ES-I3 (cell line): ENCODE measurements at regions not wholly inside any gene's neighbourhood (a gene's known extent, or its start where the extent isn't known, plus 50 kb on each side); places are given as distances from the start of the nearest gene placed in this dataset.
"Not testable (repeated sequence)": the region's sequence is repeated elsewhere in the genome, so short reads cannot be mapped to it uniquely, and the experiment has no call there.

Experiments used
- H3K36me3 ChIP-seq: 2 replicates; pipeline ENCODE4 v1.6.1; 2013; ENCODE audit warnings: mild to moderate bottlenecking, low read length, control low read depth, moderate library complexity; ENCODE audit not compliant: insufficient read depth
- H3K4me1 ChIP-seq: 2 replicates; pipeline ENCODE4 v1.6.1; 2013; ENCODE audit warnings: mild to moderate bottlenecking, control low read depth, low read length; ENCODE audit not compliant: insufficient read depth
- H3K9ac ChIP-seq: 2 replicates; pipeline ENCODE4 v1.6.1; 2013; ENCODE audit warnings: low read depth, mild to moderate bottlenecking, low read length, moderate library complexity
- H3K9me3 ChIP-seq: 2 replicates; pipeline ENCODE4 v1.6.1; 2013; ENCODE audit warnings: mild to moderate bottlenecking, low read length, moderate library complexity; ENCODE audit not compliant: control insufficient read depth, insufficient read depth

GRCh38 chr12:91467686-91468085, 285.1 kb upstream of the DCN start:
- Histone ChIP-seq H3K9ac (no peak overlapping the region), H3K4me1 (no peaks in the 10 kb centered on the region), H3K36me3 (no peaks in the 10 kb centered on the region)

GRCh38 chr12:91461061-91461460, 278.4 kb upstream of the DCN start:
- Histone ChIP-seq H3K9ac (no peak overlapping the region), H3K4me1 (no peaks in the 10 kb centered on the region), H3K36me3 (no peaks in the 10 kb centered on the region), H3K9me3 (no peaks in the 10 kb centered on the region)

More at GRCh38 chr12:91467686-91468085, 285.1 kb upstream of the DCN start:
- H3K9me3 ChIP-seq = no peaks in the 10 kb centered on the region

- H3K36me3 ChIP-seq = no peaks in the 10 kb centered on the region
- H3K9ac ChIP-seq = no peak overlapping the region
- H3K9me3 ChIP-seq = no peaks in the 10 kb centered on the region
- H3K4me1 ChIP-seq = no peaks in the 10 kb centered on the region
Observed at GRCh38 chr12:91460469-91460868, 277.9 kb upstream of the DCN start.

- Histone ChIP-seq H3K36me3 (no peaks in the 10 kb centered on the region), H3K9me3 (no peaks in the 10 kb centered on the region), H3K9ac (no peak overlapping the region), H3K4me1 (no peaks in the 10 kb centered on the region)
Observed at GRCh38 chr12:91455321-91455720, 272.7 kb upstream of the DCN start.

GRCh38 chr12:91454179-91454578, 271.6 kb upstream of the DCN start:
- no peak overlapping the region for H3K9ac ChIP-seq
- no peaks in the 10 kb centered on the region for H3K36me3 ChIP-seq
- no peaks in the 10 kb centered on the region for H3K4me1 ChIP-seq
- no peaks in the 10 kb centered on the region for H3K9me3 ChIP-seq

GRCh38 chr12:91452464-91452863, 269.8 kb upstream of the DCN start:
- H3K36me3 ChIP-seq, H3K4me1 ChIP-seq, H3K9me3 ChIP-seq, H3K9ac ChIP-seq: not testable (repeated sequence)

GRCh38 chr12:91441993-91442952, 259.7 kb upstream of the DCN start:
- H3K9me3 ChIP-seq = no peaks in the 10 kb centered on the region
- H3K9ac ChIP-seq = no peak overlapping the region
- H3K4me1 ChIP-seq = peaks cover 3% of the 10 kb centered on the region; the same call in 1 of the 2 replicates
- no peaks in the 10 kb centered on the region for H3K36me3 ChIP-seq

- Histone ChIP-seq H3K9me3 (no peaks in the 10 kb centered on the region), H3K4me1 (peaks cover 3% of the 10 kb centered on the region; the same call in 1 of the 2 replicates), H3K9ac (no peak overlapping the region), H3K36me3 (no peaks in the 10 kb centered on the region)
Observed at GRCh38 chr12:91441246-91441645, 258.6 kb upstream of the DCN start.

- H3K36me3 ChIP-seq = no peaks in the 10 kb centered on the region
- no peak overlapping the region for H3K9ac ChIP-seq
- H3K4me1 ChIP-seq = peaks cover 6% of the 10 kb centered on the region
- H3K9me3 ChIP-seq = no peaks in the 10 kb centered on the region
Observed at GRCh38 chr12:91434081-91434480, 251.5 kb upstream of the DCN start.

- no peaks in the 10 kb centered on the region for H3K36me3 ChIP-seq
- no peaks in the 10 kb centered on the region for H3K9me3 ChIP-seq
- peaks cover 6% of the 10 kb centered on the region for H3K4me1 ChIP-seq
- H3K9ac ChIP-seq = no peak overlapping the region
Observed at GRCh38 chr12:91432755-91433154, 250.1 kb upstream of the DCN start.

GRCh38 chr12:91432089-91432488, 249.5 kb upstream of the DCN start:
- Histone ChIP-seq H3K4me1 (peaks cover 6% of the 10 kb centered on the region), H3K9ac (no peak overlapping the region), H3K36me3 (no peaks in the 10 kb centered on the region), H3K9me3 (no peaks in the 10 kb centered on the region)

GRCh38 chr12:91424506-91424905, 241.9 kb upstream of the DCN start:
- Histone ChIP-seq H3K9me3 (no peaks in the 10 kb centered on the region), H3K36me3 (no peaks in the 10 kb centered on the region), H3K9ac (no peak overlapping the region), H3K4me1 (peaks cover 11% of the 10 kb centered on the region; the same call in 1 of the 2 replicates)

GRCh38 chr12:91423693-91424050, 241.1 kb upstream of the DCN start:
- Histone ChIP-seq H3K36me3 (no peaks in the 10 kb centered on the region), H3K9ac (no peak overlapping the region), H3K4me1 (peaks cover 11% of the 10 kb centered on the region; the same call in 1 of the 2 replicates), H3K9me3 (no peaks in the 10 kb centered on the region)

GRCh38 chr12:91422811-91423692, 240.4 kb upstream of the DCN start:
- Histone ChIP-seq H3K9ac (no peak overlapping the region), H3K9me3 (no peaks in the 10 kb centered on the region), H3K36me3 (no peaks in the 10 kb centered on the region), H3K4me1 (peaks cover 11% of the 10 kb centered on the region; the same call in 1 of the 2 replicates)
